ENCODE measurements at regions not wholly inside any gene's neighbourhood (a gene's known extent, or its start where the extent isn't known, plus 50 kb on each side); places are given as distances from the start of the nearest gene placed in this dataset.

GRCh38 chrX:34999702-35000101, 57.1 kb downstream of the FAM47B start:
- Mint-ChIP-seq H3K27me3 (ENCODE audit: low read depth, poor library complexity) (no peaks in the 10 kb centered on the region), H3K9me3 (peaks cover 11% of the 10 kb centered on the region), H3K4me1 (no peaks in the 10 kb centered on the region), H3K27ac (no peak overlapping the region), H3K4me3 (no peak overlapping the region), H3K36me3 (ENCODE audit: low read depth) (no peaks in the 10 kb centered on the region)
- DNase-seq: no peak
- no peak for TF ChIP-seq CTCF (IDR thresholded peaks at IDR 0.05)

DNA sequence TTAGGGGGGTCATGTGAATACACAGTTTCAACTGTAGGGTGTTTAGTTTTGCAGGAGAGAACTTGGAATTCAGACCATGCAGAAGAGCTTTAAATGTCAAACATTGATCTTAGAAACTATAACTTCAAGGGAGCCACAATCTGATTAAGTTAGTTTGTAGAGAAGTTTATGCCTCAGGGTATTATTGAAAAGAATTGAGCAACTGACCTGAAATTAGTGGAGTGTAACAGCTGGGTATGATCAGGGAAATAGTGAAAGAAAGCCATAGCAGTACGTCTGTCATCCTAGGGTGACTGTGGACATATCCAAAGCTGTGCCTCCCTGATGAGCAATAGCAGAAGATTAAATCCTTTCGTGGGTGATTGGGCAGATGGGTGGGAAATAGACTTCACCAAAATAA, 63.8 kb downstream of the FAM47B start:
- Mint-ChIP-seq H3K4me3 (no peak overlapping the region), H3K27ac (no peak overlapping the region), H3K4me1 (no peaks in the 10 kb centered on the region), H3K27me3 (ENCODE audit: low read depth, poor library complexity) (no peaks in the 10 kb centered on the region), H3K36me3 (ENCODE audit: low read depth) (no peaks in the 10 kb centered on the region), H3K9me3 (peaks cover 43% of the 10 kb centered on the region)
- no peak for TF ChIP-seq CTCF (IDR thresholded peaks at IDR 0.05)
- no peak for DNase-seq

GRCh38 chrX:35015621-35016020, 73.0 kb downstream of the FAM47B start:
- H3K27ac Mint-ChIP-seq: no peak overlapping the region
- peaks cover 23% of the 10 kb centered on the region for H3K9me3 Mint-ChIP-seq
- peaks cover 14% of the 10 kb centered on the region for H3K4me1 Mint-ChIP-seq
- H3K4me3 Mint-ChIP-seq: no peak overlapping the region
- no peak for TF ChIP-seq CTCF (IDR thresholded peaks at IDR 0.05)
- DNase-seq: no peak
- no peaks in the 10 kb centered on the region for H3K36me3 Mint-ChIP-seq (ENCODE audit: low read depth)
- no peaks in the 10 kb centered on the region for H3K27me3 Mint-ChIP-seq (ENCODE audit: low read depth, poor library complexity)

DNA sequence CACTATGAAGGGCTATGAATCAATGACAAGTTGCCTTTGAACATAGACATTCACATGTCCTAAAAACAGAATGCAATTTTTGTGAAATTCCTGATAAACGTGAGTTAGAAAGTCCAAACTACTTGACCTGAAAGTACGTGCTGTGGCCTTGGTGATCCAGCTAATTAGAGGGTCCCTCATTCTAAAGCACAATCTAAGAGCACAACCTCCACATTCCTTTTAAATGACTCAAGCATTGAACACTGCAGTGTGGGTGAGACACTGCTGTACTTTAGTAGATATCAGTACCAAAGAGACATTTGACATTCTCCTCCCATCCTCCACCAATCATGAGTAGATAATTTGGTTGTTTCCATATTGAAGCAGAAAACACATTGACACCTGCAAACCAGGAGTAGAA, 73.5 kb downstream of the FAM47B start:
- Mint-ChIP-seq H3K4me3 (no peak overlapping the region), H3K36me3 (ENCODE audit: low read depth) (no peaks in the 10 kb centered on the region), H3K27me3 (ENCODE audit: low read depth, poor library complexity) (no peaks in the 10 kb centered on the region), H3K4me1 (peaks cover 14% of the 10 kb centered on the region), H3K27ac (no peak overlapping the region), H3K9me3 (peaks cover 21% of the 10 kb centered on the region)
- no peak for TF ChIP-seq CTCF (IDR thresholded peaks at IDR 0.05)
- DNase-seq: no peak

DNA sequence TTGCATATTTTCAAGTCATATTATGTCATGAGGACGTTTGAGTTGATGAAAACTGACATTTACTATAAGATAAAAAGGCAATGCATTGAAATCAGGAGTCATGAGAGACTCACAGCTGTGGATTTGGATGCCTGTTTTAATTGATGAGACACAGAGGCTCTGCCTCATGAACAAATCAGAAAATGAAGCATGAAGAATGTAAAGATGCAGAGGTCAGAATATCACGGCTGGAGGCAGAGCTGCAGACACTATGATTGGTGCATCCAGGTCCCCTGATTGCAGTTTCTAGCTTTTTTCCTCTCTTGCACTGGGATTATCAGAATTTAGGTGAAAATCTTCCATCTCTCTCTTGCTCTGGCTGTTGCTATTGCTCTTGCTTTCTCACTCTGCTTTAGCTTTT, 74.7 kb downstream of the FAM47B start:
- no peak for DNase-seq
- Mint-ChIP-seq H3K4me3 (no peak overlapping the region), H3K9me3 (peaks cover 11% of the 10 kb centered on the region), H3K27ac (no peak overlapping the region), H3K27me3 (ENCODE audit: low read depth, poor library complexity) (no peaks in the 10 kb centered on the region), H3K4me1 (peaks cover 14% of the 10 kb centered on the region), H3K36me3 (ENCODE audit: low read depth) (no peaks in the 10 kb centered on the region)
- no peak for TF ChIP-seq CTCF (IDR thresholded peaks at IDR 0.05)

- no peak for TF ChIP-seq CTCF (IDR thresholded peaks at IDR 0.05)
- H3K4me3 Mint-ChIP-seq: no peak overlapping the region
- no peak for DNase-seq
- peaks cover 5% of the 10 kb centered on the region for H3K9me3 Mint-ChIP-seq
- H3K4me1 Mint-ChIP-seq: peaks cover 10% of the 10 kb centered on the region
- H3K27ac Mint-ChIP-seq: no peak overlapping the region
- no peaks in the 10 kb centered on the region for H3K36me3 Mint-ChIP-seq (ENCODE audit: low read depth)
- H3K27me3 Mint-ChIP-seq (ENCODE audit: low read depth, poor library complexity): no peaks in the 10 kb centered on the region
These were observed 81.1 kb downstream of the FAM47B start for GRCh38 chrX:35023683-35024082.
